ENCODE measurements at regions not wholly inside any gene's neighbourhood (a gene's known extent, or its start where the extent isn't known, plus 50 kb on each side); places are given as distances from the start of the nearest gene placed in this dataset.

DNA sequence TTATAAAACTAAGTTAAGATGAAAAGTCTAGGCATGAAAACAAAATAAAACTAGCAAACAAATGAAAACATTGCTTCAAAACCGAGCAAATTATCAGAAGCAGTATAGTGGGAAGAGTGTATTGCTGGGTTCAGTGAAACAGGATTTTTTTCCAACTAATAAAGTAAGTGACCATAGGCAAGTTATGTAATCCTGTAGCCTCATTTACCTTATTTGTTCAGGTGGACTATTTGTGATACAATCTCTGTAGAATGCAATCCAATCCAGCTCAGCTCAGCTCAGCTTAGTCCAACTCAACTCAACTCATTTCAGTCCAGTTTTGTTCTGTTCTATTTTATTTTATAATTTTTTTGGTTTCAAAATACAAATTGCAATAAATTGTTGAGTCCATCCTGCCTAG lies 276.7 kb upstream of the LRIG3 start:
- DNase-seq, result no peak

DNA sequence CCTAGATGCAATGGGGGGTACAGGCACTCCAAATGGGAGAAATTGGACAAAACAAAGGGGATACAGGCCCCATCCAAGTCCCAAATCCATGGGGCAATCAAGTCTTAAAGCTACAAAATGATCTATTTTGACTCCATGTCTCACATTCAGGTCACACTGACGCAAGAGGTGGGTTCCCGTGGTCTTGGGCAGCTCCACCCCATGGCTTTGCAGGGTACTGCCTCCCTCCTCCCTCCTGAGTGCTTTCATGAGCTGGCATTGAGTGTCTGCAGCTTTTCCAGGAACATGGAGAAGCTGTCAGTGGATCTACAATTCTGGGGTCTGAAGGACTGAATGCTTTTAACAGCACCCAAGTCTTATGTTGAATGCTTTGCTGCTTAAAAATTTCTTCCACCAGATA lies 274.5 kb upstream of the LRIG3 start:
- DNase-seq, result no peak

DNA sequence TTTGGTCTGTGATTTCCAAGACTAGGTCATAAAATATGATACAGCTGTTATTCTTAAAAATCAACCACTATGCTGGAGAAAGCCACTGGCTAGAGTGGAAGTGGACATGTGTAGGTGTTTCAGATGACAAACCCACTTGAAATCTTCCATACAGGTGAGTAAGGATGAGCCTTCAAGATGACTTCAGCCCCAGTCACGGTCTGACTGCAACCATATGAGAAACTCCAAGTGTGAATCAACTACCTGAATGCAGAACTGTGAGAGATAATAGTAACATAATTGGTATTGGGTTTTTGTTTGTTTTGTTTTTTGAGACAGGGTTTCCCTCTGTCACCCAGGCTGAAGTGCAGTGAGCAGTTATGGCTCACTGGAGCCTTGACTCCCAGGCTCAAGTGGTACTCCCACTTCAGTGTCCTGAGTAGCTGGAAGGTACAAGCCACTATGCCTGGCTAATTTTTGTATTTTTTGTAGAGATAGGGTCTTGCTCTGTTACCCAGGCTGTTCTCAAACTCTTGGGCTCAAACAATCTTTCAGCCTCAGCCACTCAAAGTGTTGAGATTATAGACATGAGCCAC lies 273.3 kb upstream of the LRIG3 start:
- no peak for DNase-seq

DNA sequence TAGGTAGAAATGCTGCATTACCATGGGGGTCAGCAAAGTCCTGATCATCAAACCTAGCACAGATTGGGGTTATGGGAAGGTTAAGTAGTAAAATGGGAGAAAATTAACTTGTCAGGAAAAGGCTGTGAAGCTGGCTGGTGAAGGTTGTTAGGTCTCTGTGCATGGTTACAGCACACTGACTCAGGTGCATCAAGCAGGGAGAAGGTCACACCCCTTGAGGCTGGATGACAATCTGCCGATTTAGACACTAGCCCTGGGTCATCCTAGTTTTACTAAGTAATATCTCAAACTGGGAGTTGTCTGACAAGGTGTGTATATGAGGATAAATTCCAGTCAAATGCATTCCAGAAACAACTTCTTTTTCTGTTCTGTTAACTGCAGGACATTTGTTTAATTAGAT lies 271.1 kb upstream of the LRIG3 start:
- DNase-seq, result no peak

DNA sequence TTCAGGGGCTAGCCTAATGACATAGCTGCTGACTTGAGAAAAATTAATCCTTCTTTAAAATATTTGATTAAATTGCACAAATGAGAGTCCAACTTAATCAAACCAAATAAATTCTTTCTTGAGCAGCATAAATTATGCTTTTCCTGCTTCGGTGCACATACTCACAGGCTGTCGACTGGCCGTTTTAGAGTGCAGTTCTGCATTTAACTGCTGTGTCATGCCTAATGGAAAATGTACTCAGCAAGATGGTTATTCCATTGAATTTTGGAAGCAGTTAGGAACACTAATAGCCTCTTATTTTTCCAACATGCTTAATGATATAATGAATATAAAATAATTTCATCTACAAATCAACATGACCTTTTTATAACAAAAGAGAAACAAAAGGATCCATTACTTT lies 266.1 kb upstream of the LRIG3 start:
- no peak for DNase-seq

DNA sequence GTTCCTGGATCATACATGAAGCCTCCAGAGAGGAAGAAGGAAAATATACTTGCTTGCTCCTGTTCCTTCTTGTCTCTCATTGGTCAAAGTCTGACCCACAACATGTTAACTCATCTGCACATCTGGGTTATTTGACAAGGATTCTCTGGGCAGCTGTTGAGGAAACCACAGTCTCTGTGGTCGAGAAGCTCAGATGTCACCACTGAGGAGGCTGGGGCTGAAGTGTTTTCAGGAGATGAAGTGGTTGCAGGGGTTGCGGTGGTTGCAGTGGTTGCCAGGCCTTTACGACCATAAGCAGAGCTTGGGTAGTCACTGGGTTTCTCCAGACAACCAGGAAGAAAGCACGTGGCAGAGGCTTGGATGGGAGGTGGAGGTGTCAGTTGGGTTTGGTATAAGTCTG lies 265.0 kb upstream of the LRIG3 start:
- no peak for DNase-seq

DNA sequence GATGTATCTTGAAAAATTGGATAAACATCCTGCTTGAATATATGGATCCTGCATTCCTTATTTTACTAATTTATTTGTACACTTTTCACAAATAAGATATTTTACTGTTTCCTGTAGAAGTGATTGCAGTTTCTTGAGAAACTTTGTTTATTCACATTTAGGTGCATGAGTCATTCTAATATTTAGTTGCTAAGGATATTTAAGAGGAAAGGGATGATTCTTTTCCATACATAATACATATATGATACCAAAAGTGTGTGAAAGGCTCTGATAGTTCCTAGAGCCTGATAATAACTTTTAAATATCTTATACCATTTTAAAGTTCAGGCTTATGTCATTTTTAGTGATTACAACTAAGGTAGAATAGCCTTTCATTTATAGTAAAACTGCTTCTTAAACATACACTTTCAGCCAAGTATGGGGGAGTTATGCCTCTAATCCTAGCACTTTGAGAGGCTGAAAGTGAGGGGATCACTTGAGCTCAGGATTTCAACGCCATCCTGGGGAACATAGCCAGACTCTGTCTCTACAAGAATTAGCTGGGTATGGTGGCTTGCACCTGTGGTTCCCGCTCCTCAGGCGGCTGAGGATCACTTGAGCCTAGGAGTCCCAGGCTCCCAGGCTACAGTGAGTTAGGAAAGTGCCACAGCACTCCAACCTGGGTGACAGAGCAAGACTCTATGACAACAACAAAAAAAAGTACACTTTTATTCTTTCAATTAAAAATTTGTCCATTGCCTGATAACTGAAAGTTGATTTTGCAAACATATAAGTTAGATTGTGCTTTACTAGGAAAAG lies 262.6 kb upstream of the LRIG3 start:
- no peak for DNase-seq

DNA sequence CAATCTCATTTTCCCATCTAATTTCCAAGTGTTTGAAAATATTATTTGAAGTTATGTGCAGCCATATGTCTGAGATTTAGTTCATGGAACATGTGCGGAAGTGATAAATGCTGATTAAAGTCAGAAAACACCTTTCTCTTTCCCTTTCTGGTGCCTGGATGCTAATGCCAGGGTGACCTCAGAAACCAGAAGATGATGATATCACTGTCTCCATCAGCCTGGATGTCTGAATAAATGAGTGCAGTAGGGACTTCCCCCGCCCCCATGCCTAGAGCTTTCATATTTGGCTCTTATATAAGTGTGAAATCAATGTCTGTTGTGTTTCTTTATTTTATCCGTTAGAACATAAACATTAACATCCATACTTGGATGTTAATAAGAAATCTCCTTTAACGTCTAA lies 261.9 kb upstream of the LRIG3 start:
- DNase-seq, result no peak

DNA sequence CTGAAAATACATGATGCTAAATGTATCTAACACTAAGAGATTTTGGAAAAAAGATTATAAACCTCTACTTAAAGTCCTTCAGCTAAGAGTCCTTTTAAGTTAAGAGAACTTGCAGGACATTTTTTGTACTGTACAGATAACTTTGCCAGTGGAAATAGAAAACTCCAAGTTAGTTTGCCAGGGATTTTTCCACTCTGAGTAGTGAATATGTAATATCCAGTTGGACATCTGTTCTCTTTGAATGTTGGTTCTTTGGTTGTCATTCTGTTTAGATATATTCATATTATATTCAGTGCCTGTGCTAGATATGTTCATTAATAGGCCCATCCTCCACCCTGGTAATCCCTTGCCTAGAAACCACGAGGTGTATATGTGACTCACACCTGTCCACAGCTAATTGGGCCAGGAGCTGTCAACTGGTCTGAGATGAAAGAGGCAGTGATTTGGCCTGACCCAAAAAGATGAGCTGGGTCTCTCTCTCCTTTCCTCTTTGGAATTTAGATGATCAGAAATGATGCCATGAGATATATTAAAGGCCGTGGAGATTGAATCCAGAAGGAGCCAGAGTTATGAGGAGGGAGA lies 261.0 kb upstream of the LRIG3 start:
- no peak for DNase-seq

DNA sequence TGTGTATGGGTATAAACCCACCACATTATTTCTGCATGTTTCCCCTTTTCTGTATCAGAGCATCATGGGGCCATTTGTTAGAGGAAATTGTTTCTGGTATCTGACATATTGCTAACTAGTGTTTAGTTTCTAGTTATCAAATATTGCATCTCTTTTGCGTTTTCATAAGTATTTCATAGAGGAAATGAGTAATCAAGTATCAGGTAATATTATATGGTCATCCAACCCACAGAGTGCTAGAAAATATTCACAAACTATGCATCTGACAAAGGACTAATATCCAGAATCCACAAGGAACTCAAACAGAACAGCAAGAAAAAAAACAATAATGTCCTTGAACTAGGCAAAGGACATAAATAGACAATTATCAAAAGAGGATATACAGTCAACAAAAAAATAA lies 258.9 kb upstream of the LRIG3 start:
- DNase-seq, result no peak

DNA sequence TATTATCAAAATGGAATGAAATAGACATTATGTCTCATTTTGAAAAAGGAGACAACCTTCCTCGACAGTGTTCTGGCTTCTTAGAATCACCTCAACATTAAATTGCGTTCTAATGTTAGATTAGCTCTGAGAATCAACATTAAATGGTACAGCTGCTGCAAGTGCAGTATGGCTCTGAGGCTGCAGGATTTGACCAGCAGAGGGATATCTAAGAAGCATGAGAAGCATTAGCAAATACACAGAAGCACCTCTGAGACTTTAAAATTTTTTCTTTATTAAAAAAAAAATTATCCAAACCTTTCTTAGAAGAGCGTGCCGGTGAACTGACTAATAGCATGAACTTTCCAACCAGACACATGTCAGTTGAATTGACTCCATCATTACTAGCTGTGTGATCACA lies 253.4 kb upstream of the LRIG3 start:
- no peak for DNase-seq

DNA sequence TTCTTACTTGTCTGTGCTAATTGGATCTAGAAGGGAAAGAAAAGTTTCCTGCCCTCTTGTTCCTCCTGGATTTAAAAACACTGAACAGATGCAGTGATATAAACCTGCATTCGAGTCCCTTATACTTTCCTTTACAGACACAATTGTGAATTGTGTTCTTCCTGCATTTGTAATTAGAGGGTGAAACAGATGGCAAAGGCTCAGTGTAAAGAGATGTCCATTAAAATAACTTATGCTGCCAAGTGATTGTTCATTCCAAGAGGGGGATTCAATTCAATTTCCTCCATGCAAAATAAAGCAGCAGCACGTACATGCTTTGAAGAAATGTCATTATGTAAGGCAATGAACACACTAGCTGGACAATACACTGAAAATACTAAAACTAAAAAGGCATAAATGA lies 248.3 kb upstream of the LRIG3 start:
- DNase-seq, result peak; percentile 83

DNA sequence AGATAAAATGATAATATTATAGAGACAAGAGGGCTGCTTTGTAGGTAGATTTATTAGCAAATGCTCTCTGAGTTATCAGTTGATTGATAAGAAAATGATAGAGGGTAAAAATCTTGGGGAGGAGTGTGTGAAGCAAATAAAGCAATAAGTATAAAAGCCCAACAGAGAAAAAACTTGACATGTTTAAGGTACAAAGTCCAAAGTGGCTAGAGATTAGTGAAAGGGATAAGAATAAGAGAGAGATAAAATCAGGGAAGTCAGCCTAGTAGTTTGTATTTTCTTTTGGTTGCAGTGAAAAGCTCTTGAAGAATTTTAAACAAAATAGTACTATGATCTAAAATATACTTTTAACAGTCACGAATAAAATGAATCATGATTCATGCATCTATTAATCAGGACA lies 246.2 kb upstream of the LRIG3 start:
- no peak for DNase-seq

DNA sequence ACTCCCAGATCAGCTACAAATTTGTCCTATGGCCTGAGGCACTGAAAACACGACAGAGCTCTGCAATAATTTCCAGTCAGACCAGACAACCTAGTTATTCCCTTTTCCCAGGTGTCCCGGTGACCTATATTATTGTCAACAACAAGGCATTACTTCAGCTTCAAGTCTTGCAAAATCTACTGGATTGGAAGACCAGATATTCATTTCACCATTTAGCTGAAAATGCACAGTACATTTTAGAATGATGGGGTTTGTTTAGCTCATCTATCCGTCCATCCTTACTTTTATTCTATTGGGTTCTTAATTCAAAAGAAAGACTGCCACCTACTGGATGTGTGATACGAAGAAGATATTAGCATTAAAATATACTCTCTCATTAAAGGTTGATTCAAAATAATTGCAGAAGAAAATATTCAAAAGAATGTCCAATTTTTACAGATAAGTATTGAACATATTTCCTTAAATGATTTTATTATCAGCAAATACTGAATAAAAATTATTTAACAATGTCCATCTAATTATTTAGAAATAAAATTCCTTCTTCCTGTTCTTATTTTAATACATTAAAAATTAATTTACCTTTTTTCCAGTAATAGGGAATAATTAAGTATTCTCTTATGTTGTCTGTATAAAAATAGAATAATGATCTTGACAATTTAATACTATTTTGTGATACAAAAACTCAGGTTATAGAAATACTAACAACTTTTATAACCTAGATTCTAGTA lies 244.9 kb upstream of the LRIG3 start:
- no peak for DNase-seq

DNA sequence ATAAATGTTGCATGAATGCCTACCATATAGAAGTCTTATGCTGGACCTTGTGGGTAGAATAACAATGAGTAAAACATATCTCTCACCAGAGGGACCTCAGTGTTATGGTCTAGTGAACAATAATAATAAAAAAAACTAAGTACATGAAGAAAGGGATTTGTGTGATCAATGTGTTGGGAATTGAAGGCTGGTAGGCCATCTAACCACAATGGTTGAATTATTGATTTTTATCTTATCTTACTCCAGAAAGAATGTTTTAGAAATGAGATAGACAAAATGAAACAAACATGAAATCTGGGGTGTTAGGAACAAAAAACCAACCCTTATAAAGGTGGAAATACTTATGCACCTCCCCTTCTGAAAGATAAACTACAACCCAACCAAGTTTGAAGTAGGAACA lies 243.9 kb upstream of the LRIG3 start:
- no peak for DNase-seq

DNA sequence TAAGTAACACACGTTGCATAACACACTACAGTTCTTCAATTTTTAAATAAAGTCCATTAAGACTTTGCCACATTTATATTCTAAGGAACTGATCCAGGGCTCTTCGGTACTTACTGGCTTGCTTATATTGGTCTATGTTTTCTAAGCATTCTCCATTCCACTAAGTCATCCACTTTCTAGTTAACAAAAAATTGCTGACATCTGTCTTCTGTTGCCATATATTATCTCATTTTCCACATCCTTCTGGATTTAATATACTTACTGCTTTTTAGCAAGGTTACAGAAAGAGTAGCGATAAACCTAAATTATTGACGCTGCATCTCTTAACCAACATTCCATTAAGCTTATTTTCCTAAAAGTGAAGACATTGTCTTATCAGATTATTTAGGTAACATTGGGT lies 238.4 kb upstream of the LRIG3 start:
- DNase-seq, result no peak

DNA sequence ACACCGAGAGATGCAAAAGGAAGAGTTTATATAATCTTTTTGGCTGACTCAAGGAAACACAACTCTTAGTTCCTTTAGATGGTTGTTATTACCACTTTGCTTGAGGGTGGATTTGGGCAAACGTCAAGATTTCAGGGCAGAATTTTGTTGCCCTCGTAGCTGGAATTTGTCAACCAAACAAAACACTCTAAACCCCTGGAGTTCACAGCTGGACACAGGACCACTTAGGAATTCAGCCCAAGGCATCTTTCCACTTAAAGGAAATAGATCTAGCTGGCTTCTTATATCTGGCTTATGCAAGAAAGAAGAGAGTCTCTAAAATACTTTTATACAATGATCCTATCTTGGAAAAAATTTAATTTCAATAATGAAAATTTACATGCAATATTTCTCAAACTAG lies 237.8 kb upstream of the LRIG3 start:
- DNase-seq, result no peak

DNA sequence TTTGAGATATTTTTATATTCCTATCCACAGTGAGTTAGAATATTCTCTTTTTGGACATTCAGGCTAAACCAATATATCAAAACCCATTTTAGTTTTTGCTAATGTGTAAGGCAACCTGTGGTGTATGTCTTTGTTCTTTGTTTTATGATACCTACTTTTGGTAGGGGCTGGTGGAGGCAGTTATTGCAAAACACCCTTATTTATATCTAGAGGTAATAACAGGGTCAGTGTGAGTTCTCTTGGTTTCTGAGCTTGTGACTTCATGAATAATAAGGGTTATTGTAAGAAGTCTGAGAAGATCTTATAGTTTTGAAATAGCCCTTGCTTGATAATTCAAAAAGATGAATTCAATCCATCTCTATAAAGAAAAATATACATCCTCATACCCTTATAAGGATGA lies 235.1 kb upstream of the LRIG3 start:
- DNase-seq, result no peak

DNA sequence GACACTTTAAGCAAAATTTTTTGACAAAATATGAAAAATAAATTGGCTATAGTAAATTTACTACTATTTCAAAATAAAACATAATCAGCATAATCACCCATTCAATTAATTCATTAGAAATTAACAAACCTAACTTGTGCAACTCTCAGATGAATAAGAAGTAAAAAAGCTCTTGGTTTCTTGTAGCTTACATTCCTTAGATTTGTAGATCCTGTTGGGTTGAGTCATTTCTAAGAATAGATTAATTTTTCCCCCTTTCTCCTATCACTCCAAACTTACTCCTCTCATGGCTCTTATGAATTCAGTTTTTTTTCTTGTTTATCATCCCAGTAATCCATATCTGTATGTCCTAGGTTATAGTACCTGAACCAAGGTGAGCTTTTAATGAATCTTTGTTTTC lies 230.9 kb upstream of the LRIG3 start:
- DNase-seq, result no peak

DNA sequence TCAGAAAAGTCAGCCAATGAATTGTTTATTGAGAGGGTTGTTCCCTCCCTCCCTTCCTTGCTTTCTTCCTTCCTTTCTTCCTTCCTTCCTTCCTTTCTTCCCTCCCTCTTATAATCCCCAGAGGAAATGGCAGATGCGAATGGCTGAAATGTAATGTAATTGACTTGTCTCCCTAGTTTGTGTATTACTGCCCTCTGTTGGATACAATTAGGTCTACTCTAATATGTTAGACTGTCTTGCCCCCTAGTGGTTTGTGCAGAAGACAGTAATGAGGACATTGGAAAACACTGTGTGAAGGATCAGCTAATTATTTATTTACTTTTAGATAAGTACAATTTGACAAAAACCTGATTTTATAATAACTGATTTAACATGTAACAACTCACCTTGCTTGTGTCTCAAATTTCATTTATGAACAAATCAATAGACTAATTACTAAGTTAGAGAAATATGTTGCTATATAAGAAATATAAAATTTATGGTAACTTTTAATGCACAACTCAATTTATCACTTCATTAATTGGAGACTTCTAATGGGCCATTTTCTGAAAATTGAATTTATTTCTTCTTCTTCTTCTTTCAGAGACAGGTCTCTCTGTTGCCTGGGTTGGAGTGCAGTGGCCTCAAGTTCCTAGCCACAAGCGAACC lies 229.8 kb upstream of the LRIG3 start:
- peak; percentile 67 for DNase-seq

DNA sequence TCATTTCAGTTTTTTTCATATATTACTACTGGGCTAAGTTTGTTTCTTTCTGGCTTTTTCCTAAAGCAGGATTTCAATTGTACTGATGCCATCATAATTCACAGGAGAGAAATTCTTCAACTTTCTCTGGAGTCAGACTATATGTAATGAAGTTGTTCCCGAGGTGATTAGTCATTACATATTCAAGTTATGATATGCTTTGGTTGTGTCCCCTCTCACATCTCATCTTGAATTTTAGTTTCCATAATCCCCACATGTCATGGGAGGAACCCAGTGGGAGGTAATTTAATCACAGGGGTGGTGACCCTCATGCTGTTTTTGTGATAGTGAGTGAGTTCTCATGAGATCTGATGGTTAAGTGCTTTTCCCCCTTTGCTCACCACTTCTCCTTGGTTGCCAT lies 227.5 kb upstream of the LRIG3 start:
- DNase-seq, result no peak

DNA sequence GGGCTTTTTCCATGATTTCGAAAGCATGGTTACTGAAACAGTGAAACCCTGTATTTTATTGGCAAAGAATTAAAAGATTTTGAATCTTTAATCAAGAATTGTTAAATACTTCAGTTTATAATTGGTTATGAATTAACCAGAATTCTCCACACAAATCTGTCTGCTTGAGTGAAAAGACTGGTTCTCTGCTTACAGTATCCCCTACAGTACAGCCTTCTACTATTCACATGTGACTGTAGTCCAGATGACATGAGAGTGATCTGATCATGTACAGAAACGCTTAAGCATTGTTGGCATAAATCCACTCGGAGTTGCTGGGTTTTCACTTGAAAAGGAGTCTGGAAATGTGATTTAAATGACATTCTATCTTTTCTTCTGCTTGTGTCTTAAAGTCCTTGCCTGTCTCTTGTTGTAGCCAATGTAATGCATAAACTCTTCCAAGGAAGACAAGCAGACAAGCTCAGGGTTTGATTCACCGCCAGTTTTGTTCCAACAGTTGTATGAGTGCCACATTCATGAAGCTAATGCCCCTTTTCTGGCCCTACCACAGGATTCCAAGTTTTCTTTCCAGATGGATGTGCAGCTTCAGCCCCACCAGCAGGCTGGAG lies 222.0 kb upstream of the LRIG3 start:
- no peak for DNase-seq

DNA sequence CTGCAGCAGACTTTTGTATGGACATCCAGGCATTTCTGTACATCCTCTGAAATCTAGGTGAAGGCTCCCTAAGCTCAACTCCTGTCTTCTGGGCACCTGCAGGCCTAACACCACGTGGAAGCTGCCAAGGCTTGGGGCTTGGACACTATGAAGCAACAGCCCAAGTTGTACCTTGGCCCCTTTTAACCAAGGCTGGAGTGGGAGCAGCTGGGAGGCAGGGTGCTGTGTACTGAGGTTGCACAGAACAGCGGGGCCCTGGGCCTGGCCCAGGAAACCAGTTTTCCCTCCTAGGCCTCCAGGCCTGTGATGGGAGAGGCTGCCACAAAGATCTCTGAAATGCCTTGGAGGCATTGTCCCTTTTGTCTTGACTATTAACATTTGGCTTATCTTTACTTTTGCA lies 214.4 kb upstream of the LRIG3 start:
- no peak for DNase-seq
